ENCODE measurements at regions not wholly inside any gene's neighbourhood (a gene's known extent, or its start where the extent isn't known, plus 50 kb on each side); places are given as distances from the start of the nearest gene placed in this dataset.

- TF ChIP-seq SNRNP70 (optimal IDR thresholded peaks at IDR 0.05; ENCODE audit: low read depth, low read length) (no peak), PHTF2 (CRISPR knock-in tag; IDR thresholded peaks at IDR 0.05) (no peak), ARID1B (IDR thresholded peaks at IDR 0.05) (peak; percentile 83), NFXL1 (CRISPR knock-in tag; IDR thresholded peaks at IDR 0.05) (no peak), ZBTB1 (CRISPR knock-in tag; IDR thresholded peaks at IDR 0.05; ENCODE audit: borderline replicate concordance, low read depth) (no peak), MTA3 (IDR thresholded peaks at IDR 0.05; ENCODE audit: borderline replicate concordance) (no peak), ZNF384 (IDR thresholded peaks at IDR 0.05; ENCODE audit: low read depth, low read length) (no peak), OTX1 (CRISPR knock-in tag; IDR thresholded peaks at IDR 0.05) (no peak), FOXP4 (CRISPR knock-in tag; IDR thresholded peaks at IDR 0.05; ENCODE audit: borderline replicate concordance) (no peak), HMG20A (CRISPR knock-in tag; conservative IDR thresholded peaks at IDR 0.05) (no peak), BRD4 (IDR thresholded peaks at IDR 0.05) (no peak), HIVEP1 (CRISPR knock-in tag; IDR thresholded peaks at IDR 0.05) (no peak), ETS2 (tag; IDR thresholded peaks at IDR 0.05; ENCODE audit: borderline replicate concordance, poor library complexity, severe bottlenecking) (no peak), ZNF12 (CRISPR knock-in tag; IDR thresholded peaks at IDR 0.05) (no peak), TBP (optimal IDR thresholded peaks at IDR 0.05; ENCODE audit: low read depth, low read length) (no peak), CAMTA2 (CRISPR knock-in tag; conservative IDR thresholded peaks at IDR 0.05) (no peak), RAD51 (IDR thresholded peaks at IDR 0.05; ENCODE audit: borderline replicate concordance, low read depth) (no peak), ZNF551 (CRISPR knock-in tag; IDR thresholded peaks at IDR 0.05) (no peak), PATZ1 (CRISPR knock-in tag; IDR thresholded peaks at IDR 0.05; ENCODE audit: borderline replicate concordance) (no peak), ZNF830 (CRISPR knock-in tag; IDR thresholded peaks at IDR 0.05) (no peak)
- TF ChIP-seq, protein P1, sequence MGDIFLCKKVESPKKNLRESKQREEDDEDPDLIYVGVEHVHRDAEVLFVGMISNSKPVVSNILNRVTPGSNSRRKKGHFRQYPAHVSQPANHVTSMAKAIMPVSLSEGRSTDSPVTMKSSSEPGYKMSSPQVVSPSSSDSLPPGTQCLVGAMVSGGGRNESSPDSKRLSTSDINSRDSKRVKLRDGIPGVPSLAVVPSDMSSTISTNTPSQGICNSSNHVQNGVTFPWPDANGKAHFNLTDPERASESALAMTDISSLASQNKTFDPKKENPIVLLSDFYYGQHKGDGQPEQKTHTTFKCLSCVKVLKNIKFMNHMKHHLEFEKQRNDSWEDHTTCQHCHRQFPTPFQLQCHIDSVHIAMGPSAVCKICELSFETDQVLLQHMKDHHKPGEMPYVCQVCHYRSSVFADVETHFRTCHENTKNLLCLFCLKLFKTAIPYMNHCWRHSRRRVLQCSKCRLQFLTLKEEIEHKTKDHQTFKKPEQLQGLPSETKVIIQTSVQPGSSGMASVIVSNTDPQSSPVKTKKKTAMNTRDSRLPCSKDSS (IDR thresholded peaks at IDR 0.05; ENCODE audit: low read depth, partially characterized antibody): no peak
- TF ChIP-seq, protein P2, sequence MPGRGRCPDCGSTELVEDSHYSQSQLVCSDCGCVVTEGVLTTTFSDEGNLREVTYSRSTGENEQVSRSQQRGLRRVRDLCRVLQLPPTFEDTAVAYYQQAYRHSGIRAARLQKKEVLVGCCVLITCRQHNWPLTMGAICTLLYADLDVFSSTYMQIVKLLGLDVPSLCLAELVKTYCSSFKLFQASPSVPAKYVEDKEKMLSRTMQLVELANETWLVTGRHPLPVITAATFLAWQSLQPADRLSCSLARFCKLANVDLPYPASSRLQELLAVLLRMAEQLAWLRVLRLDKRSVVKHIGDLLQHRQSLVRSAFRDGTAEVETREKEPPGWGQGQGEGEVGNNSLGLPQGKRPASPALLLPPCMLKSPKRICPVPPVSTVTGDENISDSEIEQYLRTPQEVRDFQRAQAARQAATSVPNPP (IDR thresholded peaks at IDR 0.05; ENCODE audit: borderline replicate concordance, insufficient read depth, insufficient read length): no peak
- TF ChIP-seq, protein P3, sequence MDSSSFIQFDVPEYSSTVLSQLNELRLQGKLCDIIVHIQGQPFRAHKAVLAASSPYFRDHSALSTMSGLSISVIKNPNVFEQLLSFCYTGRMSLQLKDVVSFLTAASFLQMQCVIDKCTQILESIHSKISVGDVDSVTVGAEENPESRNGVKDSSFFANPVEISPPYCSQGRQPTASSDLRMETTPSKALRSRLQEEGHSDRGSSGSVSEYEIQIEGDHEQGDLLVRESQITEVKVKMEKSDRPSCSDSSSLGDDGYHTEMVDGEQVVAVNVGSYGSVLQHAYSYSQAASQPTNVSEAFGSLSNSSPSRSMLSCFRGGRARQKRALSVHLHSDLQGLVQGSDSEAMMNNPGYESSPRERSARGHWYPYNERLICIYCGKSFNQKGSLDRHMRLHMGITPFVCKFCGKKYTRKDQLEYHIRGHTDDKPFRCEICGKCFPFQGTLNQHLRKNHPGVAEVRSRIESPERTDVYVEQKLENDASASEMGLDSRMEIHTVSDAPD (CRISPR knock-in tag; IDR thresholded peaks at IDR 0.05): 0 out of 2 replicates have a peak, but pooled peaks have one; percentile 35
Measured at GRCh38 chr21:20856926-20857325, 141.3 kb upstream of the NCAM2 start (continued).

Measured in K562 (cell line).